HG03378 (cell line): ENCODE measurements at regions not wholly inside any gene's neighbourhood (a gene's known extent, or its start where the extent isn't known, plus 50 kb on each side); places are given as distances from the start of the nearest gene placed in this dataset.
A peak's percentile ranks its signal among the peaks of the same experiment; 100 is the strongest.

Experiments
- ATAC-seq: cut with Tn5 transposase; IDR thresholded peaks from one replicate; pipeline ENCODE4 v1.9.1; 2021; ENCODE audit warnings: mild to moderate bottlenecking, moderate library complexity; ENCODE audit not compliant: unreplicated experiment

DNA sequence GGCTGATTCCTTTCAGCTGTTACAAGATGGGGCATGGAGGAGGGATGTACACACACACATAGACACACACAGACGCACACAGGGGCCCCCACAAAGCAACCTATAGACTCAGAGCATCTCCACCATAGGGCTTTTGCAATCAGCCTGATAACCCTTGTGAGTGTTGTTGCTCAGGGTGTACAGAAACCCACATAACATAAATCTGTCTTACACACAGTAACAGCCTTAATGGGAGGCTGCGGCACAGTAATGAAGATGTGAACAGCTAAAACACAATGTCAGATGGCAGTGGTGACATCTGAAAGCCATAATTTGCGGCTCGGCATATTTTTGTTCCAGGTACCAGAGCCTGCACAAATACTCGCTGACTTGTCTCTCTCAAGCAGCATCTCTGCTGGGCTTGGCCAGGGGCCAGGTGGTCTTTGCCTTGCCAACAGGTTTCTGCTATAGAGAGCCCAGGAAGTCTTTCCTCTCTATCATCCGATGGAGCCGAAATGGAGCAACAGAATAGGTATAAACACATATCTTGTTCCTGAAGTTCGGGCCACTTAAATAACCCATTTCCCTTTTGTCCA is 357.2 kb upstream of the GATB start:
- ATAC-seq, result no peak

DNA sequence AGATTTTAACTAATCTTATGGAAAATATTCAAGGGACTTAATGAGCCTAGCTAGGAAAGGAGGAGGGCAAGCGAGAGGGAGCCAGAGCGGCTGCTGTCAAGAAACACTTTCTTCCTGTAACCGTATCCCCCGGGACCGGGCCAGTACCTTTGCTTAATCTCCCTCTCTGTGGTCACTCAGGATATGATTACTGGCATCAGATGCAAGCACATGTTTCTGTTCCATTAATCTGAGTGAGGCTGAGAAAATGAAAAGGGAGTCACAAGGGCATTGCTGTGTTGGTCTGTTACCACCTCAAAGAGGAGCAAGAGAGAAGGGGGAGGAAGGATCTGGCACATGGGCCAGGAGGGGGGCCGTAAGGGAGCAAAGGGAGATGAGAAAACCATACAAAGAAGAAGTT is 356.7 kb upstream of the GATB start:
- no peak for ATAC-seq

DNA sequence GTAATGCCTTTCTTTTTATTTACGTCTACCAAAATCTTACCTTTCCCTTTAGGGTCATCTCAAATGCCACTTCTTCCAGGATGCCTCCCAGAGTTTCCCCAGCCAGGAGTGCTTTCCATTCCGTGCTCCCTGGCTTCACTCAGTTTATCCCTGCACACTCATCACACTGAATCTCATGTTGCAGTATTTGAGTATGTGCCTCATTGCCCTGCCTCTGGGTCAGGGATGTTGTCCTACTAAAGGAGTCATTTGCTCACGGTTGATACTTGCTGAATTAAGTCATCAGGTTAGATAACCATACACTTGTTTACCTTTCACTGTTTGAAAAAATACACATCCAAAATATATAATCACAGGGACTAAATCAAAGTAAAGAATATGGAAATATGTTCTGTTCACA is 356.2 kb upstream of the GATB start:
- no peak for ATAC-seq

DNA sequence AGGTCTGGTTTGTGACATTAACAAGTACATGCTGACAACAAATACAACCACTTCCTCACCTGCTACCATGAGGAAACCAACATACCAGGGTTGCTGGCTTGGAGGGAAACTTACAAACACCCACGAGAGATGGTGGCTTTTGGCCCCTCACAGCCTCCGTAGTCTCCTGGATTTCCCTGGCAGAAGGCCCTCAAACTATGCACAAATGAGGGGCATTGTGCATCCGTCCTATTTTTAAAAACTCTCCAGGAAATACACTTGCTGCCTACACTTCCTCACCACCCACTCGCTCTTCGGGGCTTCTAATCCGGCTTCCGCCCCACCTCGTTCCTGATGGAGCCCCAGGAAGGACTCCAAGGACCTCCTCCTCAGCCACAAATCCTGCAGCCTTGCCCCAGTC is 355.0 kb upstream of the GATB start:
- no peak for ATAC-seq

DNA sequence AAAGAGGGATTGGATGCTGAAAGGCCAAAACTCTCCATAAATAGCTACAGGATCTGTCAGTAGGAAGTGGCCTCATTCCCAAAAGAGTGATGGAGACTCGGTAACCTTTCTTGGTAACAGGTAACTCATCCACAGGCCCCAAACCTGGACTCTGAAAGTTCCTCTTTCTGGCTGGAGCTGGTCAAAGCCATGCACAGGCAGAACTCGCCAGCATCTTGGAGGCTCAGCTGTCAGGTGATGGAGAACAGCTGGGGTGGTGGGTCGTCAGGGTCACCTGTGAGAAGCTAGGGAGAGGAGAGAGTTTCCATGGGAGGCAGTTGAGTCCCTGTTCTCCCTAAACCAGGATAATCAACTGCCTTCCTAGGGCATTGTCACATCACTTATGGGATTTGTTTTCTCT is 354.3 kb upstream of the GATB start:
- ATAC-seq, result no peak

DNA sequence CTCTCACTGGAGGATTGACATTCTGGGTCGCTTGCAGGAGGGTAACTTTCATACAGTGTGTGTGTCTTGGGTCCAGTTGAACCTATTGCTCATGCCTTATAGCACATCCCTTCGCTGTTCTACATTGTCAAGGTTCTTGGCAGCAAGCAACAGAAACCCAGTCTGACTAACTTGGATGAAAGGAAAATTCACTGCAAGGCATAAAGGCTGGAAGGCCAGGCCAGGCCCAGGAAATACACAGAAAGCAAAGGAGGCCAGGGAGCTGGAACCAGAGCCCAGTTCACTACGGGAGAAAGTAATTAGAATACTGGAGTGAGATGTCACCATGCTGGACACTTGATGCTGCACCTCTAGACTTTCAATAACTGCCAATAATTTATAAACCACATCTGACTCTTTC is 353.8 kb upstream of the GATB start:
- no peak for ATAC-seq

DNA sequence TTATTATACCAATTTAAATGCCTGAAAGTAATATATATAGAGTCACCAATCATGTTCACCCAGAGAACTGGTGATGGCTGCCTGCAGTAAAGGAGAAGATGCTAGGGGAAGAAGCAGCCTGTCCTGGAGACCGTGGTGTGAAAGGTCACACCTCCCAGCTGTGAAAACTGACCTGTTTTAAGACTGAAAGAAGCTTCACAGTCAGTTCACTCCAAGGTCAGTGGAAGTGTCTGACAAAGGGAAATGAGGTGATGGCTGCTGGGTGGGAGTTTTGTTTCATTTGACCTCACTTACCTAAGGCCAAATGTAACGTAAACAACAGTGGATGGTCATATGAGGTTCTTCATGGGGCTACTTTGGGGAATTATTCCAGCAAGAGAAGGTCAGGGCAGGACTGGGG is 352.1 kb upstream of the GATB start:
- peak; percentile 92 for ATAC-seq

DNA sequence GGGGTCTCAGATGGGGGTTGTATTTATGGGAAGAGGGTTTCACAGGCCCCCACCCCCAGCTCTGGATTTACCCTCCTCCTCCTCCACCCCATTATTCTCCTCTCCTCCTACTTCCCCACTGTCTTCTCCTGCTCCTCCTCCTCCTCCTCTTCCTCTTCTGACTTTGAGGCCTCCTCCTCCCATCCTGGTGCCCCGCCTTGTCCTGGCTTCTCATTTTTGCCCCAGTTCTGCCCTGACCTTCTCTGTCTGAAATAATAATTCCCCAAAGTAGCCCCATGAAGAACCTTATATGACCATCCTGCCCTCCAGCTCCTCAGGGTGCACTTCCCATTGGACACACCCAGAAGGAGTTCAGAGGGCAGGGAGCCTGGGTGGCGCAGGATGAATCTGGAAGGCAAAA is 351.4 kb upstream of the GATB start:
- no peak for ATAC-seq

DNA sequence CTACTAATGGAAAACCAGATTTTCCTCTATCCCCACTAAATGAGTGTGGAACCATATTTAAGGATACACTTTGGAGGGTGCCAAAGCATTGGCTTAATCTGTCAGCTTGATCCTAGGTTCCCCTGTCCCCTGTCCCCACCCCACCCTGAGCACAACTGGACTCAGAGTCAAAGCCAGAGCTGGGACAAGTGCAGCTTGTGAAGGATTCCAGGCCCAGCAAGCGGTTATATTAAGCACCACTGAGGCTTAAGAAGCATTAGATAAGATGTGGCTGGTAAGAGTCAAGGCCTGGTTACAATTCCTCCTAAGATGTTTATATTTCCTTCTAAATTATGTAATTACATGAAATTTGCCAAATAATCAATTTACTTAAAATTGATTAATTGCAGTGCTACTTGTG is 350.0 kb upstream of the GATB start:
- ATAC-seq, result no peak

DNA sequence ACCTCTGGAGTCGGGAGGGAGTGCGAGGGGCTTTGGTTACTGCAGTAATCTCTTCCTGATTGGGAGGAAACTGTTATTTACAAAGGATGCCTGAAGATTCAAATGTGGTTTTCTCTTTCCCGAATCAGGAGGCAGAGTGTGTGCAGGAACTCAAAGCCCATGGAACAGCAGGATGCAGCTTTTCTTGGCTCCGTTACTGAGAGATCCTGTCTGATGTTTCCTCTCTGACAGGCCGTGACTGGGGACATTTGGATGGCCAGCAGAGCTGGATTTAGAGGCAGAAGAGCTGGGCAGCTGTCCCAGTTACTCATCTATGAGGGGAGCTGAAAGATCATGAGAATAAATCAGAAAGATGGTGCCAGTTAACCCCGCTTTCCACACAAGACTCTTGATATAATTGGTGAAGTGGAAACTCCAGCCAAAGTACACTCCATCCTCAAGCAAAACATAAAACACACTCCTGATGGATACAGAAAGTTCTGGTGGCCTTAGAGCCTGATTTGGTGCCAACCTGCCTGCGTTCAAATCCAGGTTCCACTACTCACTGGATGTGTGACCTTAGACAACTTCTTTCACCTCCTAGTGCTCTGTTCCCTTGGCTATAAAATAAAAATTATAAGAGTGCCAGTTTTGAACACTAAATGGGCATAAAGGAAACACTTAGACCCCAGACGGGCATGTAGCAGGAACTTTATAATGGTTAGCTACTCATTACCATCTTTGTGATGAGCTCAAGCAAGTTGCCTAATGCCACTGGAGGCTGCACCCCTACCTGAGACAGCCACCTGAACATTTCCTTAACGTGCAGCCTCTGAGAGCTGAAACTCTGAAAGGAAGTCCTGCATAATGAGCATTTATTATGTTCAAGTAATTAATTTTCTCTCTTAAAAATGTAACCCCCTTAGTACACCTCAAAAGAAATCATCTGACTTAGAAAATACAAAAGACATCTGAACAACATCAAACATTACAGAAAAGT is 349.0 kb upstream of the GATB start:
- ATAC-seq, result no peak

DNA sequence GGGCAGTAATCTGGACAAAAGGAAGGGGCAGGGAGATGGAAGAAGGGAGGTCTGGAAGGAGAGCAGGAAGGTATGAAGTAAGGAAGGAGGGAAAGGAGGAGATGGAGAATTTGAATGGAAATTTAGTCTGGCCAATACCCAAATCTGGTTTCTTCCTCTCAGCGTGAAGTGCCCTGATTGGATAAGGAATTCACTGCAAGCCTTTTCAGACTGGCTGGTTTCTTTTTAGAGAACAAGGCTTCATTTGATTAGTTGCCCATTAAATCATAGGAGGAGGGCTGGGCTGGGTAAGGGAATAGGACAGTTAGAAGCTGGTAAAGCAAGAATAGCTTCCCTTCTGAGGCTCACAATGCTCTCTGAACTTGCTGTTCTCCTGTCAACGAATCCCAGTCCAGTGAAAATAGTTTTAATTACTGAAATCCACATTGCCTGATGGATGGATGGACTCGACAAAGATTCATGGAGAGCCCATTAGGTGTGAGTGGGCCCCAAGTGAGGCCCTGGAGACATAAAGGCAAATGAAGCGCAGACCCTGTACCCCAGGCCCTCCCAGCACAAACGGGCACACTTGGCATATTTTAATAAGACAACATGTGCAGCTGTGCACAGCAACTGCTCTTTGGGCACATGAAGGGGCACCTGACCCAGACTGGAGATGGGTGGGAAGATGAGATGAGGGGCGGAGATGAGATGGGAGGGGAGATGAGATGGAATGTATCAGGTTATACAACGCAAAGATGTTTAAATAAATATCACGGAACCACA is 347.1 kb upstream of the GATB start:
- ATAC-seq, result no peak

DNA sequence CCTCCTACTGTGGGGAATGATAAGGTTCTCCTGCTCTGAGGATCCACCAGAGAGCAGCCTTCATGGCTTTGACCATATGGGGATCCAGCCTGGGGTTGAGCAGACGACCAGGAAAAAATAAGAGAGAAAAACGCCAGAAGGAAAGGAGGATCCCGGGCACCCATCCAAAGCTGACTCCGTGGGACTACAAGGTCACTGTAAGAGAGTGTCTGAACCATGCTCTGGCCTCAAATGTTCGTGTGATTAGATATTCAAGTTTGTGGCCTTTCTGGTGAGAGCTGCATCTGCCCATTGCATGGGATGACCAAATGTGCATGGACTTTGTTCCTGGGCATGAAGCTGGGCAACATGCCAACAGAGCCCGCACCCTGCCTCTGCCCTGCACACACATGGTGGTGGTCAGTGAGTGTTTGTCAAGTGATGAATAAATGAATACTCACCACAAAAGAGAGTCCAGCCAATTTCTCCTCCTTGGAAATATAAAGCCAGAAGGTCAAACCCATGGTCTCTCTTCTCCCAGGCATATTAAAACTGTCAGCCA is 346.0 kb upstream of the GATB start:
- no peak for ATAC-seq

DNA sequence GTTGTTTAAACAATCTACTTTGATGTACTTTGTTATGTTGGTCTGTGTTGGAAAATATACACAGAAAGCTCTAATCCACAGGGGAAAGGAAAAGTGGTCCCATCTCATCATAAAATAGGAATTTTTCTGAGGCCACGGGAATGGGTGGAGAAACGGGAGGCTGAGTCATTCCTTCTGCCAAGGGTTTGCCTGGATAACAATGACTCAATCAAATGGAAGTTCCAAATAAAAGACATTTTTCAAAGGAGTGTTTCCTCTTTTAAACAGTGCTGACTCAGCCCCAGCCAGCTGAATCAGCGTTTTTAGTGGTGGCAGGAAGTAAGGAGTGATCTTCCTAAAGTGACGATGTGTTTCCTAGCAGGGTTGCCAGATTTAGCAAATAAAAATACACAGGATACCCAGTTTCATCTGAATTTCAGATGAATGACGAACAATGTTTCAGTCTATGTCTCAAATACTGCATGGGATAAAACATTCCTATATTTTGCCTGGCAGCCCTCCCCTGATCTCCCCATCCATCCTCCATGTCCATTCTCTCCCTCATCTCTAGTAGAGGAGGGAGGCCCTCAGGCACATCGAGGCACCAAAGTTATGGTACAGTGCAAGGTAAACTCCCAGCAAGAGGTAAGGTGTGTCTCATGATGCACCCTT is 345.4 kb upstream of the GATB start:
- ATAC-seq, result no peak

DNA sequence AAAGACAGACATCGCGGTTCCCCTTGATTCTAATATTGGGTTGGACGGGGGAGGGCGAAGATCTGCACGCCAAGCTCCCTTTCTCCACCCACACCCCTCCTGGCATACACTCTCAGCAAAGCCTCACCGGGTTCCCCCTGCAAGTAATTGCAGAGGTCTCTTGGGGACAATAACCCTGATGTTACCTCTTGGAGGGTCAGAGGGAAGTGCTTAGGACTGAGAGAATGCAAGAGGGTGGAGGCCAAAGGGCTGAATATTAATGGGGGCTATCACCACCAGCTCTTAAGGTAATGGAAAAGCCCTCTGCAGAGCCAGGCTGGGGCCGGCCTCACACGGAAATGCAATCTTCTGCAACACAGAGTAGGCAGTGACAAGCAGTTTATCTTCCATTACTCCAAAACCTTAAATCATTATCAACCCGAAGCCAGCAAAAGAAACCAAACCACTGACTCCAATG is 344.1 kb upstream of the GATB start:
- ATAC-seq, result no peak

DNA sequence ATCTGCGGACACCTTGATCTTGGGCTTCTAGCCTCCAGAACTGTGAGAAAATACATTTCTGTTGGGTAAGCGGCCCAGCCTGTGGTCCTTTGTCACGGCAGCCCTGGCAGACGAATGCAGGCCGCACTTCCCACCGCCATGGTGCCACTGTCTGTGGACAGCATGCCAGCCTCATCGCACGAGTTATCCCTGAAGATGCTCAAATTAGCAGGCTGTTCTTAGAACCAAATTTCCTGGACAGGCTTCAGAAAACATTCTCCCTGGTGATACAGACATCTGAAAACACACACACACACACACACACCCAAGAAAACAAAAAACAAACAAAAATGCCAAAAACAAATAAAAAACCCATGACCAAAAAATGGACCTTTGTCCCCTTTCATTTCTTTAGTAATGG is 343.5 kb upstream of the GATB start:
- ATAC-seq, result no peak

DNA sequence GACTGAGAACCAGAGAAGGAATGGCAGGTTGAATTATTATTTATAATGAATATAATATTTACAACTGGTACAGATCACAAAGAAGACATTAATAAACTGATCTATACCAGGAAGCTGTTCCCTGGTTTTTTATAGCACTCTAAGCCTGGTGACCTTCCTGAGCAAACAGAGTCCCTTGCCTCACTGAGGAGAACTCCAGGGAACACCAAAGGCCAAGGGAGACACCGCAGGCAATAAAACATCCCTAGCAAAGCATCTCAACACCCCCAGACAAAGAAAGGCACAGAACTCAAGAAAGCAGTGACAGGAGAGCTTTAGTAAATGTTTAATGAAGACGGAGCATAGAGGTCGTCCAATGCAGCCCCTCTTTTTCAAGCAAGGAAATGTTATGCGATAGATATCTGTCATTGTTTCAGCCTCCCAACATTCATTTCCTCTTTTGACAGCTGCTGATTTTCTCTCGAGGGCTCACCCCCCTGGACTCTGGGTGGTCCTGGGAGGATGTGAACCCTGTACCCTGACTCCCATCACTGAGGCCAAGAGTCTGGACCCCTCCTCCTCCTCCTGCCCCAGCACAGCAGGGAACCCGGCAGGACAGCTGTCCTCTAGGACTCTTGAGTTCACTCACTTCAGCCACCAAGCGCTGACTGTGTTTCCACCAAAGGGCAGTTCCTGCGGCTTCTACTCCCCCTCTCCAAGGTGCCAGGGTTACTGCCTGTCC is 342.5 kb upstream of the GATB start:
- no peak for ATAC-seq

DNA sequence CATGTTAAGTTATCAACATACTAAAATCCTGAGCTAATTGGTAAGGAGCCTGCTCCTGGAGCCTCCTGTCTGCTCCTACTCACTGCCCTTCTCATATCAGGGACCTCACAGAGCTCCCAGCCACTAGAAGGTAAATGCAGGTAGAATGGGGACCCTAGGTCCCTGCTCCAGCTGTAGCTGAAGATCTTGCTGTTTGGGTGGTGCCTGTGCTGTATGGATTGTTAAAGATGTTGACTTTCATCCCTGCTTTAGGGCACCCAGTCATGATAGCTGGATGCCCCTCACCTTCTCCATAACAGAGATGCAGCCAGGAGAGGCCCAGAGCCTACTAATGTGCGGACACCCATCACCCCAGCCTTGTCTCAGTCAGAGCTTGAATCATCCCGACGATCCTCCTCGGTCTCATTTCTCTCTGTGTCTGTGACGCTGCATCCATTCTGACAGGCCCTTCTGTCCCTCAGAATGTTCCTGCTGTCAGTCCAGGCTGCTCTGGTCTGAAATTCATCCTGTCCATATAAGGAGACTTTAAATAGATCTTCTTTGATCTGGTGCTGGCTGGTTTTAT is 341.7 kb upstream of the GATB start:
- ATAC-seq, result no peak

DNA sequence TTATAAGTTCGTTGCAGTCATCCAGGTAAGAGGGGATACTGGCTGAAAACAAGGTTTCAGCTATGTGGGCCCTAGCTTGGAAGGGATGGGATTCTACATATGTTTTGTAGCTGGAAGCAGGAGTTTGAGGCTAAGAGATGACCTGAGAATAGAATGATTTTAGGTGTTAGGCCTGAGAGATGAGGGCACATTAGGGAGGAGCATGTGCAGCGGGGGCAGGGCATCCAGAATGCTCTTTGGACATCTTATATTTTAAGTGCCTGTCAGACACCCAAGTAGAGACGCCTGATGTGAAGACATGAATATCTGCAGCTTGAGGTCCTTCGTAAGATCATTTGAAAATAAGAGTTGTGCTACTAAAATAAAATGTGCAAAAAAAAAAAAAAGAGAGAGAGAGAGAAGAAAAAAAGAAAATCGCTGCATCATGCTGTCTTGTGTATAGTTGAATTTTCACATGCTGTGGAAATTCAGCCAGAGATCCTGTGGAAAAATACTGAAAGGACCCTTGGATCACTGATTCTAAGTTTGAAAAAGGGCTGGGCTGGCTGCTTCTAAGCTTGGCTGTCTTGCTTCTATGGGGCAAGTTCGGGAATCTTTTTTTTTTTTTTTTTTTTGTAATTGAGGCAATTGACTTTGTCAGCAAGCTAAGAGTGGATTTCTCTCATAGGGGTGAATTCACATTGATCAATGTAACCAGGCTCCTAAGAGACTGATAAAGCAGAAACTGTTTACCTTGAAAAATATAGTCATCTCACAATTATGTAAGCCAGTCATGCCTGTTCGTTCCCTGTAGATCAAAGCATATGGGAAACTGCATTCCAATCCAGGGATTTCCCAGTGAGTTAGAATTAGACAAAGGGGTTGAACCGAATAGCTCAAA is 341.0 kb upstream of the GATB start:
- ATAC-seq, result no peak
